ENCODE measurements at regions not wholly inside any gene's neighbourhood (a gene's known extent, or its start where the extent isn't known, plus 50 kb on each side); places are given as distances from the start of the nearest gene placed in this dataset.

DNA sequence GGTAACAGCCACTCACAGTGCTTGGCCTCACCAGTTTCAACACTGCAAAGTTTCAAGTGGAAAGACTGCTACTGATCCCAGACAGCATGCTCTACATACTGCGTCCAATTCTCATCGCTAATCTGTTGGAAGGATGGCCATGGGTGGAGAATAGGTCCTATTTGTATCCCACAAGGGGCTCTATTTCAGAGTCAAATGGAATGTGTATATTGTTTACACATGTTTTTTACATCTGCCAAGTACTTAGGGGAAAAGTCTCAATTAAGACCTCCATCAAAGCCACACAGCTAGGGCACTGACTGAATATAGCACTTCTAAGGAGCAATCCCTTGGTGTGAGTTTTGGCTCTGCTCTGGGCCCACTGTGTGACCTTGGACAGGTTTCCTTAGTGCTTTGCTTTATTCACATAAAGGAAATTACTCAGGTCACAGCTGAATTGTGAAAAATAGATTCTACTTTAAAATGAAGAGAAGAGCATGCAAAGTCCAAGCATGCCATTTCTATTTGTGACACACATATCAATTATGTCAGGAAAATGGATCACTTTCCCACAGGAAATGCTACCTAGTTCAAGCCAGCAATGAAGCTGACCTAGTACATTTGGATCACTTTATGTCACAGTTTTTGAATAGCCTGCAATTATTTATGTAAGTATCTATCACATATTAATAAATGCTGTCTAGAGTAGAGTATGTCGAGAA is 112.9 kb upstream of the STK17B start:
- no peak overlapping the region for H3K4me3 ChIP-seq (ENCODE audit: low read depth, low read length)
- TF ChIP-seq, protein P1, sequence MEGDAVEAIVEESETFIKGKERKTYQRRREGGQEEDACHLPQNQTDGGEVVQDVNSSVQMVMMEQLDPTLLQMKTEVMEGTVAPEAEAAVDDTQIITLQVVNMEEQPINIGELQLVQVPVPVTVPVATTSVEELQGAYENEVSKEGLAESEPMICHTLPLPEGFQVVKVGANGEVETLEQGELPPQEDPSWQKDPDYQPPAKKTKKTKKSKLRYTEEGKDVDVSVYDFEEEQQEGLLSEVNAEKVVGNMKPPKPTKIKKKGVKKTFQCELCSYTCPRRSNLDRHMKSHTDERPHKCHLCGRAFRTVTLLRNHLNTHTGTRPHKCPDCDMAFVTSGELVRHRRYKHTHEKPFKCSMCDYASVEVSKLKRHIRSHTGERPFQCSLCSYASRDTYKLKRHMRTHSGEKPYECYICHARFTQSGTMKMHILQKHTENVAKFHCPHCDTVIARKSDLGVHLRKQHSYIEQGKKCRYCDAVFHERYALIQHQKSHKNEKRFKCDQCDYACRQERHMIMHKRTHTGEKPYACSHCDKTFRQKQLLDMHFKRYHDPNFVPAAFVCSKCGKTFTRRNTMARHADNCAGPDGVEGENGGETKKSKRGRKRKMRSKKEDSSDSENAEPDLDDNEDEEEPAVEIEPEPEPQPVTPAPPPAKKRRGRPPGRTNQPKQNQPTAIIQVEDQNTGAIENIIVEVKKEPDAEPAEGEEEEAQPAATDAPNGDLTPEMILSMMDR (IDR thresholded peaks at IDR 0.05; ENCODE audit: insufficient read depth, low read length, severe bottlenecking), result no peak
- no peak for DNase-seq (ENCODE audit: low read depth)
- no peaks in the 10 kb centered on the region for H3K36me3 ChIP-seq (ENCODE audit: control insufficient read depth, insufficient read depth, low read length)
- FAIRE-seq, result no peak
- H3K27me3 ChIP-seq (ENCODE audit: control insufficient read depth, insufficient read depth, low read length), result no peaks in the 10 kb centered on the region

- Histone ChIP-seq H3K27me3 (ENCODE audit: control insufficient read depth, insufficient read depth, low read length) (no peaks in the 10 kb centered on the region), H3K36me3 (ENCODE audit: control insufficient read depth, insufficient read depth, low read length) (no peaks in the 10 kb centered on the region), H3K4me3 (ENCODE audit: low read depth, low read length) (no peak overlapping the region)
- DNase-seq (ENCODE audit: low read depth) (no peak), FAIRE-seq (no peak)
- TF ChIP-seq, protein P1 (IDR thresholded peaks at IDR 0.05; ENCODE audit: insufficient read depth, low read length, severe bottlenecking), result no peak
Observed at GRCh38 chr2:196284866-196285557, 113.6 kb upstream of the STK17B start.

- no peak overlapping the region for H3K4me3 ChIP-seq (ENCODE audit: low read depth, low read length)
- H3K36me3 ChIP-seq (ENCODE audit: control insufficient read depth, insufficient read depth, low read length), result no peaks in the 10 kb centered on the region
- FAIRE-seq, result no peak
- TF ChIP-seq, protein P1 (IDR thresholded peaks at IDR 0.05; ENCODE audit: insufficient read depth, low read length, severe bottlenecking), result no peak
- no peak for DNase-seq (ENCODE audit: low read depth)
- no peaks in the 10 kb centered on the region for H3K27me3 ChIP-seq (ENCODE audit: control insufficient read depth, insufficient read depth, low read length)
Observed at GRCh38 chr2:196286821-196287220, 115.4 kb upstream of the STK17B start.

GRCh38 chr2:196287523-196287922 is 116.1 kb upstream of the STK17B start:
- Histone ChIP-seq H3K4me3 (ENCODE audit: low read depth, low read length) (no peak overlapping the region), H3K36me3 (ENCODE audit: control insufficient read depth, insufficient read depth, low read length) (no peaks in the 10 kb centered on the region), H3K27me3 (ENCODE audit: control insufficient read depth, insufficient read depth, low read length) (no peaks in the 10 kb centered on the region)
- TF ChIP-seq, protein P1 (IDR thresholded peaks at IDR 0.05; ENCODE audit: insufficient read depth, low read length, severe bottlenecking), result no peak
- FAIRE-seq (no peak), DNase-seq (ENCODE audit: low read depth) (no peak)

DNA sequence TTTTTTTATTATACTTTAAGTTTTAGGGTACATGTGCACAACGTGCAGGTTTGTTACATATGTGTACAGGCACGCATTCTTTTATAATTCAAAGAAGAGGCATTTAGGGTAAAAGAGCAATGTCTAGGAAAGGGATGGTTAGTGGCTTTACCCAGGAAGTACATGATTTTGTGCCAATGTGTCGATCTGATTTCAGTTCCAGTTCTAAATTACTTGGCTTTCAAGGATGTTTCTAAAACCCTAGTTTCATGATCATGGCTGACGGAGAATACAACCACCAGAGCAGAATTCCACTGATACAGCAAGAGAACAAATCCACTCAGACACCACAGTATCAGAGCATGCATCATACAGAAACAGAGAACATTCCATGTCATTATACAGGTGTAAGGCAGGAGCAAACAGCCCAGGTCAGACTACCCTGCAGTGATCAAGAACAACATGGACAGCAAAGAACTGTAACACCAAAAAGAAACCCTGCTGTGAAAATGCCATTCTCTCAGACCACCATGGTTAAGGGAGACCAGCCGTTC is 116.7 kb upstream of the STK17B start:
- no peak for FAIRE-seq
- Histone ChIP-seq H3K36me3 (ENCODE audit: control insufficient read depth, insufficient read depth, low read length) (no peaks in the 10 kb centered on the region), H3K4me3 (ENCODE audit: low read depth, low read length) (no peak overlapping the region), H3K27me3 (ENCODE audit: control insufficient read depth, insufficient read depth, low read length) (no peaks in the 10 kb centered on the region)
- DNase-seq (ENCODE audit: low read depth), result no peak
- TF ChIP-seq, protein P1 (IDR thresholded peaks at IDR 0.05; ENCODE audit: insufficient read depth, low read length, severe bottlenecking), result no peak
